ENCODE measurements at regions not wholly inside any gene's neighbourhood (a gene's known extent, or its start where the extent isn't known, plus 50 kb on each side); places are given as distances from the start of the nearest gene placed in this dataset.

- H3K27ac ChIP-seq (ENCODE audit: insufficient read length, low read depth, low read length) = no peak overlapping the region
- no peak overlapping the region for H4K8ac ChIP-seq (replicated peaks; ENCODE audit: insufficient read length, low read depth, low read length)
- H3K23me2 ChIP-seq (ENCODE audit: insufficient read length, low read depth, low read length, poor library complexity, severe bottlenecking) = no peaks in the 10 kb centered on the region
- TF ChIP-seq CTCF (conservative IDR thresholded peaks at IDR 0.05) = no peak
- H3K79me1 ChIP-seq (ENCODE audit: insufficient read depth, low read depth, low read length, poor library complexity, severe bottlenecking) = no peaks in the 10 kb centered on the region
- no peak overlapping the region for H4K91ac ChIP-seq (ENCODE audit: insufficient read length, low read depth, low read length)
- H3K4ac ChIP-seq (ENCODE audit: low read depth, low read length) = no peak overlapping the region
- H3T11ph ChIP-seq (ENCODE audit: low read length) = no peak overlapping the region
- H3K4me1 ChIP-seq (ENCODE audit: insufficient read depth, low read length) = no peaks in the 10 kb centered on the region
- H3K56ac ChIP-seq (ENCODE audit: insufficient read length, low read depth, low read length) = no peak overlapping the region
- H2BK5ac ChIP-seq (ENCODE audit: insufficient read length, low read length) = no peak overlapping the region
- H3K79me2 ChIP-seq (ENCODE audit: insufficient read depth, low read length) = no peaks in the 10 kb centered on the region
- no peak overlapping the region for H3K14ac ChIP-seq (ENCODE audit: insufficient read depth, low read length)
- no peak overlapping the region for H2BK15ac ChIP-seq (ENCODE audit: low read depth, low read length)
- H3K9me3 ChIP-seq (ENCODE audit: control insufficient read depth, low read depth, low read length) = no peaks in the 10 kb centered on the region
- H2BK20ac ChIP-seq (ENCODE audit: low read depth, low read length, poor library complexity, severe bottlenecking) = no peak overlapping the region
- no peak overlapping the region for H2AK5ac ChIP-seq (ENCODE audit: insufficient read length, low read length)
- Mint-ChIP-seq H3K27me3 (ENCODE audit: low read depth) (peaks cover under 1% of the 10 kb centered on the region), H3K36me3 (ENCODE audit: insufficient read depth in 1 of 3, low read depth in 3 of 3) (no peaks in the 10 kb centered on the region), H3K4me1 (no peaks in the 10 kb centered on the region), H3K9me3 (no peaks in the 10 kb centered on the region), H3K4me3 (no peak overlapping the region), H3K27ac (no peak overlapping the region)
- no peak overlapping the region for H2AFZ ChIP-seq (ENCODE audit: low read length)
- H3K9ac ChIP-seq (ENCODE audit: extremely low read depth, insufficient read length, low read length) = no peak overlapping the region
- DNase-seq = no peak
- H3K4me2 ChIP-seq (ENCODE audit: insufficient read depth, insufficient read length, low read length) = no peak overlapping the region
- H4K20me1 ChIP-seq (ENCODE audit: control insufficient read depth, insufficient read depth, insufficient read length) = no peaks in the 10 kb centered on the region
- H2BK12ac ChIP-seq (ENCODE audit: insufficient read length, low read depth, low read length) = no peak overlapping the region
- H4K5ac ChIP-seq (ENCODE audit: insufficient read length, low read depth, low read length) = no peak overlapping the region
- H3K18ac ChIP-seq (ENCODE audit: insufficient read length, low read depth, low read length) = no peak overlapping the region
- no peak overlapping the region for H2BK120ac ChIP-seq (ENCODE audit: low read depth, low read length, poor library complexity, severe bottlenecking)
- no peaks in the 10 kb centered on the region for H3K27me3 ChIP-seq (ENCODE audit: insufficient read depth, low read length)
- no CpG with 5 or more reads among the region's 4 CpGs for WGBS (ENCODE audit: extremely low coverage, insufficient read length, low lambda C conversion rate)
- H3K23ac ChIP-seq (ENCODE audit: insufficient read length, low read depth, low read length) = no peak overlapping the region
Observed at GRCh38 chr20:54941666-54942065, 466.3 kb downstream of the DOK5 start.

Measured in H9 (cell line).